ENCODE measurements at regions not wholly inside any gene's neighbourhood (a gene's known extent, or its start where the extent isn't known, plus 50 kb on each side); places are given as distances from the start of the nearest gene placed in this dataset.

DNA sequence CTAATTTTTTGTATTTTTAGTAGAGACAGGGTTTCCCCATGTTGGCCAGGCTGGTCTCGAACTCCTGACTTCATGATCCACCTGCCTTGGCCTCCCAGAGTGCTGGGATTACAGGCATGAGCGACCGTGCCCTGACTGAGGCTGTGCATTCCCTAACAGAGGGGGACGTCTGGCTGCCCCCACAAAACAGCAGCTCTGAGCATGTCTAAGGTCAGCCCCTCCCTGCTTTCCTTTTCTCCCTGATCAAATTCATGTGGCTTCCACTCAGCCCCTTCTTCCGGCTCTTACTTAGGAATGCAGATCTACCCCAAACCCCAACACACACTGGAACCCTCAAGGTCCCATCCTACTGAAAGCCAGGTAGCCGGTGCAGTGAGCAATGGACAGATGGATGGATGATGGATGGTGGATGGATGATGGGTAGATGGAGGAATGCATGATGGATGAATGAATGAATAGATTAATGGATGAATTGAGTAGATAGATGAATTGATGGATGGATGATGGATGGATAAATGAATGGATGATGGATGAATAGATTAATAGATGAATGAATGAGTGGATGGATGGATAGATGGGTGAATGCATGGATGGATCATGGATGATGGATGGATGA, 91.5 kb upstream of the BHLHE23 start:
- DNase-seq = no peak

DNA sequence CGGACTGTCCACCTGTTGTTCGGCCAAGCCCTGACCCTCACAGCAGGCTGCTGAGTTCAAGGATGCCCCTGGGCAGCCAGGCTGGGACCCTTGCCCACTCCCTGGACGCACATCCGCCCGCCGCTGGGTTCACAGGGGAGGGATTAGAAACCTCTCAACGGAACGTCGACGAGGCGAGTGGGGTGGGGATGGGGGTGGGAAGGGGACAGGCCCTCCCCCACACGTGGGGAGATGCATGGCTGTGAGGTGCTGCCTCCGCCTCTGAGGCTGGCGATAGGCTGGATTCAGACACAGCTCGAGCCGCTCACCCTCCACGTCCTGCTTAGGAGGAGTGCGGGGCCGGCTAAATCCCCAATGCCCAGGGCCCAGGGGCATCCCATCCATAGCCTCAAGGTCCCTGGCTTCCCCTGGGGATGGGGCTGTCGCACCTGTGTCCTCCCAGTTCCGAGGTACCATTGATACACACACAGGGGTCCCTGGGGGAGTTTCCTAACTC, 90.6 kb upstream of the BHLHE23 start:
- no peak for DNase-seq

DNA sequence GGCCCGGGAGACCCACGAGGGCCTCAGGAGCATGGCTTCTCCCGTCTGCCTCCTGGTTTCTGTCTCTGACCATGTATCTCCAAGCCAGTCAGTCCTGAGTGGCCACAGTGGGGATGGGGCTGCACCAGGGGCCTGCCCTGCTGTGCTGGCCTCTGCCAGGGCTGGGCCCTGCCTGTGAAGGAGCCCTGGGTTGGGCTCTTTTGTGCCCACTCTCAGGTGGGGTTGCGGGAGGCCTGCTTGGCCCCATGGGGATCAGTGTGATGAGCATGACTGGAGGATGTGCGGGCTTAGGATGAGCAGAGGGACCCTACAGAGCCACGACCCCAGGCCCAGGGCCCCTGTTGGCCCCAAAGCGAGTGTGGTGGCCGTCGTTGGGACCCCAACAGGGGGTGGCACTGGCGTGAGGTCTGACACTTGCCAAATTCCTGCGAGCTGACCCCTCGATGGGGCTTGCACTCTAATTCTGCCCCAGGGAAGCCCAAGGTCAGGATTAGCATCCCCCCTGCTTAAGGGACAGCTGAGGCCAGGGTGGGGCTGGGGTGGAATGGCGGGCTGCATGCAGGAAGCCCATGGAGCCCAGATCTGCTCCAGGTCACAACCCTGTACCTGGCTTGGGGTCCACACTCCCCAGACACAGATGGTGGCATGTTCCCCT, 90.0 kb upstream of the BHLHE23 start:
- DNase-seq = no peak

DNA sequence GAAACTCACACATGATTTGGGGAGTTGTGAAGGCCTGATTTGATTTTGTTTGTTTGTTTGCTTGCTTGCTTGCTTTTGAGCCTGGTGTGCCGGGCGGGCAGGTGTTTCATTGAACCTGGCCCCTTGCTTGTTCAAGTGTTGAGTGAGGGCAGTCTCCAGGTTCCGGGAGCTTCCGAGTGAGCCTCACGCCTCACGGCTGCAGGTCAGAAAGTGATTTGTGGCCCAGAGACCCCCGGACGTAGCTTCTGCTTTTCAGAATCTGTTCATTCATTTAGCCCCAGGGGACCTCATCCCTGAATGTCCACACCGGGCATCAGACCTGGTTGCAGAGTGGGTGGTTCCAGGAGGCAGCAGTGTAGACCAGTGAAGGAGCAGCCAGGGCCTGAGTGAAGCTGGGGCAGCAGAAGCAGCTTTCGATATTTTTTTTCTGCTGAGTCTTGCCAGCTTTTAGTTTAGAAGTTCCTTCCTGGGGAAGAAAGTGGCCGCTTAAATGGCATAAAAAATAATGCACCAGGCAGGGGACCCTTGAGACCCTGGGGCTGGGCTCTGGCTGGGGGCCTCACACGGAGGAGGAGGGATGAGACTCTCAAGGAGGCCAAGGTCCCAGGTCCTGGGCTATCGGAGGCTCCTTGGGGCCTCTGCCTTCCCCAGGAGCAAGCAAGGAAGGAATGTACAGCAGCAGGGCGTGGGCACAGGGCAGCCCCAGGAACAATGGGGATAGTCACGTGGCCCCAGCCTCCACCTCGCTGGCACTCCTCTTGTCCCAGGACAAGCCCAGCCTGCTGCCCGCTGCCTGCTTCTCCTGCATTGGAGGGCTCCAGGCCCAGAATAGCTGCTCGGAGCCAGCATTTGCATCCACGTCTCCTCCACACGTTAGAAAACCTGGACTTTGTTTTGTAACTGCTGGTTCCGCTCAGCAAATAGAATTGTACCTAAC, 89.2 kb upstream of the BHLHE23 start:
- DNase-seq = no peak

DNA sequence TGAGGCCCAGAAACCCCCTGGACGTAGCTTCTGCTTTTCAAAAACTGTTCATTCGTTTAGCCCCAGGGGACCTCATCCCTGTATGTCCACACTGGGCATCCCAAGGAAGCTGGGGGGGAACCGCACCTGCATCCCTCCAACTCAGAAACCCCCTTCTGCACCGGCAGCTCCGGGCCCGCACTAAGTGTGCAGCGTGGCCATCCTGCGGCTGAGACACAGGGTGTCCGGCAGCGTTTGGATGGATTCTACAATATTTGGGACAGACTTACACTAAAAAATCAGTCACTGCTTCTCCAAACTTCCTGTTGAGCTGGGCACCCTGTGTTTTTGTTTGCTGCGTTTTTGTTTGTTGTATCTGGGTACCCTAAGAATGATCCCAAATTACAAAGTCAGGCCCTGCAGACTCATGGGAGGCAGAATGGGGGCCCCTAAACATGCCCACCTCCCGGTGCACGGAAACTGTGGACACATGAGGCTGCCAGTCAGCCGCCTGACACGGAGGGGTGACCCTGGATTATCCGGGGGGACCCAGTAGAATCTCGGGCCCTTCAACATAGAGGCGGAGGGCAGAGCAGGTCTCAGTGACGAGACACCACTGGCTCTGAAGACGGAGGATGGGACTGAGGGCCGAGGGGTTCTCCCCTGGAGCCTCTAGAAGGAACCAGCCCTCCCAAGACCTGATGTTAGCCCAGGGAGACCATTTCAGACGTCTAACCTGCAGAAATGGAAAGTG, 88.2 kb upstream of the BHLHE23 start:
- no peak for DNase-seq

DNA sequence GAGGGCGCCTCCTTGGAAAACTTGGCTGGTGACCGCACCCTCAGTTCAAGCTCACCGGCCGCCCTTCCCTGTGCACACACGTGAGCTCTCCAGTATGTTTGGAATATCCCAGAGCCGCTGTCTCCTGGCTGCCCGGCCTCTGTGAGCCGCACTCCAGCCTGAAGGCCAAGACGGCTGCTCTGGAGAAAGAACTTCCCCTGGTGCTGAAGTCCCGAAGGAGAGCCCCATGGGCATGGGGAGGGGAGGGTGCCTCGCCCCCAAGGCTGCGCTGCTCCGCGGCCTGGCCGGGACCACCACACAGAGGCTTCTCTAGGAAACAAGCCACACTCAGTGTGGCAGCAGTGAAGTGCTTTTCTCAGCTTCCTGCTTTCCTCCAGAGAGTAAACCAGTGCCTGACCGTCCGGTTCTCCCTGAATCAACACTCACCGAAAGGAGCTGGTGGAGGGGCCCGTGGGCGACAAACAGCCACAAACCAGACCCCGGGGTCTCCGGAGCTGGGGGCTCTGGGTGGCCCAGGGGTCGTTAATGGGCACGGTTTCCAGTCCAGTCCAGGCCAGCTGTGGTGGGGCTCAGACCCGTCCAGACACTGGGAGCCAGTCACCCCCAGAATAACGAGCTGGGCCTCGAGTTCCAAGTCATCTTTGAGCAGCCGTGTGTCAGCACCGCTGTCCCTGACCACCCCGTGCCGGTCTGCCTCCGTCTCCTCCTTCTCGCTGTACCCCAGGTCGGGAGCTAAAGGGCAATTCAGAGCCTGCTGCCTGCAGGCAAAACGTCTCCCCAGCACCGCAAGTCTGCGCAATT, 87.4 kb upstream of the BHLHE23 start:
- DNase-seq = no peak

DNA sequence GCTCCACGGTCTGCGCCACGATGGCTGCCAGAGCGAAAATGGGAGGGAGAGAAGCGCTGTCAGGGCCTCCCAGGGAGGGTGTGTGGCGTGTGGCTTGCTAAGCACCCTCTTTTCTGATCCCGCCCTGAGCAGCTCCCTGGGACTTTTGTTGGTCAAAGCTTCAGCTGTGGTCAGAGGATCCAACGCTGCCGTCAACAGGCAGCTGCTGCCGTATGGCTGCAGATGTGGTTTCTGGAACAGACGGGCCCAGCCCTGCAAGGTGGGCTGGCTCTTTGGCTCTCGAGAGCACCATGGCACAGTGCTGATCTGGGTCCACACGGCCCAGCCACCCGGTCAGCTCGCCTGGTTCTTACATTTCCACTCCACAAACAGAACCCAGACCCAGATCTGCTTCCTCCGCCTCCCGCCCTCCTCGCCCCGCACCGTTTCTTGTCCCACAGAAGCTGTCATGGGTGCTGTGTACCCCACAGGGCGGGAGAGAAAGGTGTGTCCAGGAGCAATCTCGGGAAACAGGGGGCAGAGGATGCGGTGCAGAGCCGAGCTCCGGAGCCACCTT, 86.0 kb upstream of the BHLHE23 start:
- DNase-seq = no peak

DNA sequence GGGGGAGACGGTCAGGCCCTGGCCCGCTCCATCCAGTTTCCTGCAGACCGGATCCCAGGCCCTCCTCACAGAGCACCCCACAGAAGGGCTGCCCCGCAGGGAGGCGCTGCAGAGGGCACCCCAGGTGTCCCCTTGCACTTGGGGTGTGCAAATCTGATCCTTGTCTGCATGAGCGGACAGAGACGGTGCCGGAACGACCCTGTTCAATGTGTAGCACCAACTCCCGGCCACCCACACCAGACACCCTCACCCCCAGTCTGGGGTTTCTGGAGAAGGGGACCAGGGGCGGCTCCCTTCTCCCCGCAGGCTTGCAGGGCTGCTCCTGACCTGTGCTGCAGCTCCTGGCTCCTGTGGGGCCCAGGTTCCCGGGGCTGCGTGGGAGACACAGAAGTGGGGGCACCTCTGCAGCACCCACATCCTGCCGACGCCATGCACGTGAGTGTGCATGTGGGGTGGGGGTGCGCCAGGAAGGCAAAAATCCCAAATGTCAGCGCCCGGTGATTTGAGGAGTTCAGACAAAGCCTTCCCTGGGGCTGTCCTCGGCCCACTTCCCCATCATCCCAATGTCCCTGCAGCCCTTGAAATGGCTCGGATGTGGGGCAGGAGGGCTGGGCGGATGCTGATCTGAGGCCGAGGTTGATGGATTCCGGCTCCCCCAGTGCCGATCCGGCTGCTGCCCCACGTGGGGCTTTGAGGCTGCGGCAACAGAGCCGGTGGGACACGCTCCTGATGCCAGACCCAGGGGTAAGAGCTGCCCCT, 85.3 kb upstream of the BHLHE23 start:
- DNase-seq = no peak

DNA sequence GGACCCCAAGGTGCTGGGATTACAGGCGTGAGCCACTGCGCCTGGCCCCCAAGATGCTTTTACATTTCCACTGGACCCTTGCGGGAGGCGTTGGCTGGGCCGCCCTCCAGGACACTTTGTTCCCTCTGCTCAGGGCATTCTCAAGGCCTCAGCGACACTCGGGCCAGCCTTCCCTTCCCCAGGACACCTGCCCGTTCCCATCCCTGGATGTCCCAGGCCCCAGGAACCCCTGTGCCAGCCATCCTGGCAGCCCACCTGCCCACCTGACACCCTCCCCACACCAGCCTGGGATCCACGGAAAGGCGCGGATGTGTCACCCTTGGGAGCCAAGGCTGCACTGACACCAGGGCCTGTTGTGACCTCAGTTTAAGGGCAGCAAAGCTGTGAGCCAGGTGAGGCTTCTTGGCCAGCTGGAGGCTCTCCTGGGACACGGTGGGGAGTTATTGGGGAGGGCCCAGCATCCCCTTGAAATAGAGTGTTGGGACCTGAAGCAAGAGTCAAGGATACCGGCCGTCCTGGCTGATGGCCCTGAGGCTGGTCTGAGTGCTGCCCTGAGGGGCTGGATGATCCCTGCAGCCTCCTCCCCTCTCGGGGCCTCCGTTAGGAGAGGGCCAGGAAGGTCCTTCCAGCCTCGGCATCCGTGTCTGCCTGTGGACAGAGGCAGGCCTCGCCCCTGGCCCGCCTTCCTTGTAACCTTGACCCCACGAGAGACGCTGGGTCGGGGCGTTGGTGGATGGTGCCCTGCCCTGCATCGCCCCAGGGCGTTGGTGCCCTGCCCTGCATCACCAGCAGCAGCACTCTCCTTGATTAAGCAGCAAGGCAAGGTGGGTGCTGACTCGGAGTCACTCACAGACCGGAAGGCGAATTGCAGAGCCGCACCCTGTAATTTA, 84.2 kb upstream of the BHLHE23 start:
- no peak for DNase-seq

DNA sequence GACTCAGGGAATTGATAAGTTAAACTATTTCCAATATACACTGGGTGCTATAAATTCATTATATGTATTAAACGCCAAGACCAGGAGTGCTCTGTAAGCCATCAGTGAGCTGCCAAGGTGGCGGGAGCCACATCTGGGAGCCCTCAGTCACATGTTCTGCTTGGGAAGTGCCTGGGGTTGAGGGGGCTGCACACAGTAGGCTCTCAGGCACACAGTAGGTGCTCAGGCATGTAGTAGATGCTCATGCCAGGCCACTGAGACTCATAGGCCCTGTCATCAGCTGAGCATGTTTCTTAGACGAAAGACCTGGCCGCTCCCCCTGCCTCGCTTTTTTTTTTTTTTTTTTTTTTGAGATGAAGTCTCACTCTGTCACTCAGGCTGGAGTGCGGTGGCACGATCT, 83.3 kb upstream of the BHLHE23 start:
- no peak for DNase-seq

DNA sequence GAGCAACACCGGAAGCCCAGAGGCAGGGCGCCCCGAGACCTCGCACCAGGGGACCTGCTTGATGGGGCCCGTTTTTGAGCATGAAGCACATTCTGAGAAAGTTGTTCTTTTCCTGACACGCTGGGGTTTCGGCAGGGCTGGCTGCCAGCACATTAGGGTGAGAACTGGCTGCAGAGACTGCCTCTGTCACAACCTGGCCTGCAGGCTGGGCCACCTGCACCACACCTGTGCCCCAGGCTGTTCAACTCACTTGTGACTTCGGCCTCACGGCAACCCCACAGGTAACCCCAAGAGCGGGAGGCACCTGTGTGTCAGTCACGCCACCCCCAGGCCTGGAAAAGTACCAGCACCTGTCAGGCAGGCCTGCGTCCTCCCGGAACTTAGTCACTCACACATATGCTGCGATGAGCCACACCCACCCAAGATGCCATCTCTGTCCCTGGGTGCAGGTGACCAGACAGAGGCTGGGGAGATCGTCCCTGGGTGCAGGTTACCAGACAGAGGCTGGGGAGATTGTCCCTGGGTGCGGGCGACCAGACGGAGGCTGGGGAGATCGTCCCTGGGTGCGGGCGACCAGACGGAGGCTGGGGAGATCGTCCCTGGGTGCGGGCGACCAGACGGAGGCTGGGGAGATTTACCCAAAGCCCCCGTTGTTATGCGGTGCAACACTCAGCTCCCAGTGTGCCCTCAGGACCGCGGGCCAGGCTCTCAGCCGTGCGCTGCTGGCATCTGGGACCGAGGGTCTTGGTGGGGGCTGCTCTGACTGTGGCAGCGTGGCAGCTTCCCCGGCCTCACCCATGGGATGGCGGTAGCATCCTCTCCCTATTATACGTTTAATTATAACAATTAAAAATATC, 82.5 kb upstream of the BHLHE23 start:
- DNase-seq = no peak

DNA sequence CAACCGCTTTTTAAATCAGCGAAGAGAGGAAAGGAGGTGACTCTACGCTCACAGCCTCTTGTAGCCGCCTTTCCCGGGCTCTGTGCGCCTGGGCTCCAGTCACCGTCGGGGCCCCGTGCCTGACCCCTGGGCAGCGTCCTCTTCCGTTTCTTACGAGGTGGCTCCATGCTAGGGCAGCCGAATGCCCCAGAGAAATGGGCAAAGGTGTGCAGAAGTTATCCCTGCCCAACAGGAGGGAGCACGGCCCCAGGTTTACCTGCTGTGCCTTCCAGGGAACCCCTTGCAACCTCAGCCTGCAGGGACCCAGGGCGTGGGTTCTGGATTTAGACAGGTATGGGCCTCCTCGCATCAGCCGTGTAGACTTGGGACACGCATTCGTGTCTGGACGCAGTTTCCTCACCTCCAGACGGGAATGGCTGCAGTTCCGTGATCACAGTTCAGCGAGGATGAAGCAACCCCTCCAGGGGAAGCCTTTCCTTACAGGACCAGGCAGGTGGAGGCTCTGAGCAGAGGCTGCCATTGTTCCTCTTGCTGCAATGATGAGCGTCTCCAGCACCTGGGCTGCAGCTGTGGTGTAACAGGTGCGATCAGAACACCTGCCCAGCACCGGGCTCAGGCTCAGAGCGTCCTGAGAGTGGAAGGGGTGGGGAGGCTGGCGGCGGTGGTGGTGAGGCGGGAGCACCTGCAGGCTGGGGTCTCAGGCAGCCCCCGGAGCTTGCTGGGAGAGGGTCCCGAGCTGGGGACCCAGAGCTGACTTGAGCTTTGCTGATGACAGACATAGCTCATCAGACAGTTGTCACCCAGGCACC, 81.3 kb upstream of the BHLHE23 start:
- no peak for DNase-seq

DNA sequence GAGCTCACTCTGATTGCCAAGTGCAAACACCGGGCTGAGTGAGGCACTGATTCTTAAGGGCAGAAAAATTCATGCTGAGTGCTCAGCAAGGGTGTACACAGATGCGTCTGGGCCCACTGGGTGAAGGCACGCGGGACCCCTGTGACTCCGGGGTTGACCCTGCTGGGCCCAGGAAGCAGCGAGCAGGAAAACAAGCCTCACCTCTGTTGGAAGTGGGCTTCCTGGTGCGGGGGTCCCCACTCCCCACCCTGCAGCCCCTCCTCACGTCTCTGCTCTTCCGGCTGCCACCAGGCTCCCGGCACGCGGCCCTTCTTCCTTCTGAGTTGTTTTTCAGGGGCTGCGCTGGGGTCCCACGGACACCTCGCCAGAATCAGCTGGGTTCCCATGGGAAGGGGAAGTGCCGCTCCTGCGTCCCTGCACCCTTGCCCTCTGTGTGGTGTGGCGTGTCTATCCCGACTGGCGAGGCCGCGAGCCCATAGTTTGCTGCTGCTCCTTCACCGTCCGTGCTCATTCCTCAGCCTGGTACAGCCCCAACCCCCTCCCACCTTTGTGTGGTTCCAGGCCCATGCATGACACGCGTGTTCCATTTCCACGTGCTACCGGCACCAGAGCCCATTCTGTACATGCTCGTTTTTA, 80.6 kb upstream of the BHLHE23 start:
- no peak for DNase-seq

DNA sequence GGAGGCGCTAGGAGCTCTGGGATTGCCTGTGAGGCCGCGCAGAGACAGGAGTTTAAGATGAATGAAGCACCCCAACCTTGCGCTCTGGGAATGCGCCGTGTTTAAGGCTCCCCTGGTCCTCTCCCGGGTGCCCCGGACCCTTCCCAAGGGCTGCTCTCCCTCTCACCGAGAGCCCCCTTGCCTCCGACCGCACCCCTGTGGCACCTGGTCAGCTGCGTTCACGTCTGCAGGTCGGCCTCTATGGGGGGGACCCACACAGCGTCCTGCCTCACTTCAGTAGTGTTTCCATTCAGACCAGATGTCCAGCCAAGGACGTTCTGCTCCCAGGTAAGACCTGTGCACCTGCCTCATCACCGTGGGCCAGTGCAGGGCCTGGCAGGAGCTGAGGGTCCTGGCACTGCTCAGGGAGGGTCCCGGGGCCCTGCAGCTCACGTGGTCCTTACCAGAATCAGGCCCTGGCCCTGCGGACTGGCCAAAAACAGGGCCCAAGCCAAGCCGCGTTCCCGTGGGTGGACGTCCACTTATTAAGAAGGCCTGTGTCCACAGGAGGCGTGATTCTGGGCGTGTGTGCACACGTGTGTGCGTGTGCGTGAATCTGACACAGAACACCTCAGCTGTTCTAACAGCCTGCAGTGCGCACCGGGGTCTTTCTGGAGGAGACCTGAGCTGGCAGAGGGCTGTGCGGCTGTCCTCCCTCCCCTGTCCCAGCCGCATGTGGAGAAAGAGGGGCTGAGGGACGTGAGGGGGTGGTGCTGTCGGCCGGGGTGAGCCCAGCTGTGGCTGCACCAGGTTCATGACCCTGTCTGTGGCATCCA, 79.9 kb upstream of the BHLHE23 start:
- no peak for DNase-seq

DNA sequence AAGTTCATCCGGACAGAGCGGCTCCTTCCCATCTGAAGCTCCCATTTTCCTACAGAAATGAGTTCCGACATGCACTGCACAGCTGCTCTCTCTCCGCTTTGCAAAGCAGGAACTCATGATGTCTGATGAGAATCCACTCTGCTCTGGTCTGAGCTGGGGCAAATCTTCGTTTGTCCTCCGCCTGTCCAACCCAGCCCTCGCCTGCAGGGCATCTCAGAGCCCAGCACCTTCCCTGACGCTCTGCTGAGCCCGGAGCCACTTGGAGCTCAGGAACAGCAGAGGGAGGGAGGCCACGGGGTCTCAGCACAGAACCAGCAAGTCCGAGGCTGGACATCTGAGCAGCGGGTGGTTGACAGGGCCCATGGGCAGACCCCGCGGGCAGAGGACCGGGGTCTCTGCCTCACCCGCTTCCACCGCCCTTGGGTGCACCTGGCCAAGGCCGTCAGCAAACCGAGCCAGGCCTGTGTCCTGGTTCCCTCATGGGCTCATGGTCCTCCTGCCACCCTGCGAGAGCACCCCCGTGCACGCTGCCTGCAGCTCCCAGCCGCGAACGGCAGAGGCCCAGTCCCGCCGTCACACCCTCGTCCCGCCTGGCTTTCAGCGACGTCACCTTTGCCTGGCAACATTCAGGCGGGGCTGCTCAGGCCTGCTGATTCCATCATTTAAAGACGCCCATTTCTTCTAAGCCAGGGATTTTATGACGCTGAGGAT, 78.5 kb upstream of the BHLHE23 start:
- no peak for DNase-seq

DNA sequence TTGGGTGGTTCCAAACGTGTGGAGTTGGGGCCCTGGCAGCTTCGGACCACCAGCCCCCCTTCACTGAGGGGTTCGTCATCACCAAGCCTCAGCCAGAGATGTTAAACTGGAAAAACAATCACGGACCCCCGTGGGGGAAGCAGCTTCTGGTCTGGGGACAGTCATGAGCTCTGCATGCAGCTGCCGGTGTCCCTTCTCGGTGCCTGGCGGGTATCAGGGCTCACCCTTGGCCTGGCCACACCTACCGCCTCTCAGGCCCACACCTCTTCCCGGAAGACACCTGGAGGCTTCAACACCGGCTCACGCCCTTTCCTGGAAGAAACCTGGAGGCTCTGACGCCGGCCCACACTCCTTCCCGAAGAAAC, 77.8 kb upstream of the BHLHE23 start:
- no peak for DNase-seq
